Common myeloid progenitor, CD34-positive (primary cell): ENCODE measurements at regions not wholly inside any gene's neighbourhood (a gene's known extent, or its start where the extent isn't known, plus 50 kb on each side); places are given as distances from the start of the nearest gene placed in this dataset.
A peak's percentile ranks its signal among the peaks of the same experiment; 100 is the strongest.

Experiments
- CTCF ChIA-PET: fragments of 350-600 bp; sonication (Branson Sonifier 250); formaldehyde crosslinking; loops from one replicate; lab custom pipeline; 2021; ENCODE audit warnings: antibody characterized with exemption; lab: Charles Lee
- POLR2A ChIA-PET: fragments of 350-600 bp; sonication (Branson Sonifier 250); formaldehyde crosslinking; loops from one replicate; lab custom pipeline; 2021; ENCODE audit warnings: antibody characterized with exemption; lab: Charles Lee
- DNase-seq, 3 donors: peaks; one replicate each; pipeline versions ENCODE4 v3.0.0 to v3.0.0-alpha.2; 2013
- H3K27ac ChIP-seq, 2 experiments: 1 replicate in 1 of 2; 2 replicates in 1 of 2; pipeline ENCODE4 v1.7.0; 2013; ENCODE audit warnings: inconsistent platforms in 2 of 2, low read length in 2 of 2, mild to moderate bottlenecking in 2 of 2, low read depth in 1 of 2, moderate library complexity in 1 of 2; ENCODE audit not compliant: severe bottlenecking in 2 of 2, insufficient read depth in 1 of 2, poor library complexity in 1 of 2
- H3K27me3 ChIP-seq, 5 experiments: replicated peaks in 2 of 5; 1 replicate in 3 of 5; 2 replicates in 2 of 5; pipeline versions ENCODE4 v1.6.1 to v1.7.0; 2013; ENCODE audit warnings: low read length in 4 of 5, mild to moderate bottlenecking in 2 of 5, moderate library complexity in 2 of 5, inconsistent platforms in 1 of 5; ENCODE audit not compliant: insufficient read depth in 5 of 5, control insufficient read depth in 4 of 5
- H3K36me3 ChIP-seq, 4 experiments: 1 replicate in 2 of 4; 2 replicates in 2 of 4; pipeline versions ENCODE4 v1.6.1 to v1.7.0; 2013; ENCODE audit warnings: low read length in 3 of 4, control low read depth in 1 of 4, mild to moderate bottlenecking in 1 of 4; ENCODE audit not compliant: control insufficient read depth in 4 of 4, insufficient read depth in 4 of 4
- H3K4me1 ChIP-seq, 4 experiments: 1 replicate in 3 of 4; 2 replicates in 1 of 4; pipeline versions ENCODE4 v1.6.1 to v1.7.1; 2013; ENCODE audit warnings: low read length in 3 of 4, mild to moderate bottlenecking in 3 of 4, control low read depth in 1 of 4, inconsistent platforms in 1 of 4, moderate library complexity in 1 of 4; ENCODE audit not compliant: control insufficient read depth in 4 of 4, insufficient read depth in 4 of 4; ENCODE audit errors: control extremely low read depth in 1 of 4
- H3K4me3 ChIP-seq, 7 experiments: 1 replicate in 4 of 7; 2 replicates in 3 of 7; pipeline versions ENCODE4 v1.5.1 to v1.7.0; 2013; ENCODE audit warnings: mild to moderate bottlenecking in 7 of 7, low read length in 6 of 7, moderate library complexity in 6 of 7, inconsistent platforms in 2 of 7, low read depth in 2 of 7, control low read depth in 1 of 7; ENCODE audit not compliant: insufficient read depth in 4 of 7, control insufficient read depth in 1 of 7; ENCODE audit errors: extremely low read depth in 1 of 7
- H3K9me3 ChIP-seq, 5 experiments: 1 replicate in 4 of 5; 2 replicates in 1 of 5; pipeline versions ENCODE4 v1.6.1 to v1.7.1; 2013; ENCODE audit warnings: low read length in 4 of 5, mild to moderate bottlenecking in 2 of 5, inconsistent platforms in 1 of 5, low read depth in 1 of 5, moderate library complexity in 1 of 5; ENCODE audit not compliant: control insufficient read depth in 4 of 5, insufficient read depth in 2 of 5; ENCODE audit errors: control extremely low read depth in 1 of 5
- WGBS: methylation state at CpG from one replicate; pipeline ENCODE4 v1.1.5; 2013; ENCODE audit not compliant: insufficient coverage; 5-methylcytosine and 5-hydroxymethylcytosine counted together

DNA sequence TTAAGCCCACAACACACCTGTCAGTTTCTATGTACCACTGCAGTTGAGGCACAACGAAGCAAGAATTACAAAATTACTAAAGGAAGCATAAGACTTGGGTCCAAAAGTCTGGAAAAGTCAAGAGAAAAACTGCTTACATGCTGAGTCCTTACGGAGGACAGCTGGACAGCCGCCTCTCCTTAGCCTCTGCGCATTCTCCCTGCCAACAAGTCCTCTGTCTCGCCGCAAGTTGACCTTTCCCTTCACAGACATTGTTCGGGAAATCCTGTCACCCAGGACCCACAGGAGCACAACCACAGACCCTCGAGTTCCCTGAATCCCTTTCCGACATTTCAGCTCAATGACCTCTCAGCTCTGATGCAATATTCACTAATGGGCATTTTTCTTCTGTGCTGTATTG lies 525.4 kb upstream of the SALL3 start:
- 84% methylated on average over 9 of the region's 9 CpGs for WGBS
- no peaks in the 10 kb centered on the region for H3K27me3 ChIP-seq
- POLR2A ChIA-PET: no interaction called here
- no peaks in the 10 kb centered on the region for H3K36me3 ChIP-seq
- no peak overlapping the region for H3K27ac ChIP-seq
- peaks cover 0 to 5% (median 0%) of the 10 kb centered on the region in 4 experiments for H3K4me1 ChIP-seq
- no peak overlapping the region for H3K4me3 ChIP-seq
- no peak for DNase-seq
- peaks cover 0 to 1% (median 0%) of the 10 kb centered on the region in 5 experiments for H3K9me3 ChIP-seq
- CTCF ChIA-PET: no interaction called here

DNA sequence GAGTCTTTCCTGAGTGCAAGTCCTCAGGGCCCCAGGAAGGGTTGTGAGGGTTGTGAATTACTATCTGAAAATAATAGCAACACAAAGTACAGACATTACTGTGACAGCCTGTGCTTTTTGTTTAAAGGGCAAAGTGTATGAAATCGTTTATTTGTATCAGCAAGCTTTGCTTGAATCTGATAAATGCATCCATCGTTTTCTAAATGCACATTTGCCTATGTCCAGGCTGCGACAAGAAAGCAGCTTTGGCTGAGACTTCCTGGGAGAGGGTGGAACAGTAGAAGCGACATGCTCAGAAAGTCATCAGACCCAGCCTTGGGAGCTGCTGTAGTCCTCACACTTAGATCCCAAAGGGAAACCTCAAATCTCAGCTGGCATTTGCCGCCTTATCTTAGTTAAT lies 524.2 kb upstream of the SALL3 start:
- ChIA-PET POLR2A (no interaction called here), CTCF (no interaction called here)
- Histone ChIP-seq H3K36me3 (no peaks in the 10 kb centered on the region), H3K4me1 (peaks cover 0 to 5% (median 0%) of the 10 kb centered on the region in 4 experiments), H3K9me3 (no peaks in the 10 kb centered on the region), H3K4me3 (no peak overlapping the region), H3K27ac (no peak overlapping the region), H3K27me3 (no peaks in the 10 kb centered on the region)
- DNase-seq: no peak
- 100% methylated on average over 4 of the region's 5 CpGs for WGBS

DNA sequence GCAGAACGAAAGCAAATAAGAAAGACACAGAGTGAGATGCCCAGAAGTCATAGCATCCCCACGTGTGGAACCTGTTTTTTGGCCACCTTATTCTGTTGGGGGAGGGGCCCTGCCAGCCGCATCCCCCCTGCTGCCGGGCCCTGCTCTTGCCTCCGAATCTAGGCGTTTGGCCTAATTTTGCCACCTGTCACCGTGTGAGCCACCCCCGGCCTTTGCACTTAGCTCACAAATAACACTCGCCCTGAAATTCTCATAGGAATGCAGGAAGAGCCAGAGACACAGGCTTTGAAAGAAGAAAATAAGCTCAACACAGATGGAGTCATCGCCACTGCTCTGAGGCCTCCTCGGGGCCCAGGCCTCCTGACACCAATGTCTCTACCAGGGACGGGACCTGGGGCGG lies 522.6 kb upstream of the SALL3 start:
- WGBS: 94% methylated on average over 11 of the region's 13 CpGs
- CTCF ChIA-PET: no interaction called here
- POLR2A ChIA-PET: no interaction called here

DNA sequence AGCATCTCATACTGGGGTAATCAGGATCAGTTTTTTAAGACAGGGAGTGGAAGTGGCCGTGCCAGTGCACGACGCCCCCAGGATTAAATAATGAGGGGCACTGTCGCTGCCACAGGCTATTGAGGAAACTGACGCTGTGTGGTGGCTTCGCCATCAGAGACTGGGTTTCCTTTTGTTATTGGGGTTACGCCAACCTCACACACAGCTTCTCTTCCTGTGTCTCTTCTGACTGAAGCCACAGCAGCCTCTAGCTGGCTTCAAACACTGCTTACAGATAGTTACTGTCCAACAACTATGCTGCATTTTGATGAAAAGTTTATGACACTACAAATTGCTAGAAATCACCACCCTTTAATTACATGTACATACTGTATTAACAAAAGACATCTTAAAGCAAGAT lies 521.9 kb upstream of the SALL3 start:
- peaks cover 0 to 5% (median 0%) of the 10 kb centered on the region in 4 experiments for H3K4me1 ChIP-seq
- 20% methylated on average over 7 of the region's 7 CpGs for WGBS
- H3K27me3 ChIP-seq: no peaks in the 10 kb centered on the region

More for the DNA sequence above, 522.6 kb upstream of the SALL3 start:
- no peaks in the 10 kb centered on the region for H3K9me3 ChIP-seq
- no peak overlapping the region for H3K4me3 ChIP-seq
- DNase-seq: no peak
- H3K27me3 ChIP-seq: no peaks in the 10 kb centered on the region
- H3K27ac ChIP-seq: no peak overlapping the region
- peaks cover 0 to 5% (median 0%) of the 10 kb centered on the region in 4 experiments for H3K4me1 ChIP-seq
- H3K36me3 ChIP-seq: no peaks in the 10 kb centered on the region

DNA sequence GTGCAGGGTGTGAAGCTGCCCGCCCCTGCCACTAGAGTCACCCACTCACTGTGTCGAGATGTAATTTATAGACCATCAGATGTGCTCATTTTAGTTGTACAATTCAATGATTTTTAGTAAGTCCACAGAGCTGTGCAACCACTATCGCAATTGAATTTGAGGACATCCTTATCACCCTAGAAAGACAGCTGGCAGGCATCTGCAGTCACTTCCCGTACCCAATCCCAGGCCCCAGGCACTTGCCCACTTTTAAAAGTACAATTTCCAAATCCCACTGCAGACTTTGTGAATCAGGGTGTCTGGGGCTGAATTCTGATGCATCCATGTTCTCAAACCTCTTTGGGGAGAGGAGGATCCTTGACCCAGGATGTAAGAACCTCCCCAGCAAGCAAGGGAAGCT lies 521.3 kb upstream of the SALL3 start:
- POLR2A ChIA-PET: no interaction called here
- CTCF ChIA-PET: no interaction called here

More for the DNA sequence above, 521.9 kb upstream of the SALL3 start:
- ChIA-PET POLR2A (no interaction called here), CTCF (no interaction called here)
- Histone ChIP-seq H3K36me3 (no peaks in the 10 kb centered on the region), H3K9me3 (no peaks in the 10 kb centered on the region), H3K27ac (no peak overlapping the region), H3K4me3 (no peak overlapping the region)
- DNase-seq: peak in 2 of 3 donors; percentile 14 to 28

DNA sequence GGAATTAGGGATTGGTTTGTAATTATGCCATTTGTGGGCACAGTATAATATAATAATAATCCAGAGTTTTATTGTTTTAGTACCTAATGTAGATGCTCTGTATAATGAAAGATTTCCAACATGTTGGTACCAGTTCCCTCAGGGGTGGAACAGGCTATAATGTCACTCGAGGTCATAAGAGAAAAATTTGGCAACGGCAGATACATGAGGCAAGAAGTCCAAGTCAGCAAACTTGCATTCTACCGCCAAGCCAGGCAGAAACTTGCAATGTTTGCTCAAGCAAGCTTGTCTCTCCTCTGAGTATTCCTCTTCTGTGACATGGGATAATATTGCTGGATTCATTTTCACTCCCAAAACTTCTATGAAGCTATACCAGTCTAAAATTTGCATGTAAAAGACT lies 520.0 kb upstream of the SALL3 start:
- 91% methylated on average over 3 of the region's 3 CpGs for WGBS
- CTCF ChIA-PET: no interaction called here
- peaks cover 0 to 3% (median 0%) of the 10 kb centered on the region in 5 experiments for H3K9me3 ChIP-seq
- no peaks in the 10 kb centered on the region for H3K36me3 ChIP-seq
- no peaks in the 10 kb centered on the region for H3K27me3 ChIP-seq
- no peak for DNase-seq
- peaks cover 0 to 5% (median 0%) of the 10 kb centered on the region in 4 experiments for H3K4me1 ChIP-seq
- H3K4me3 ChIP-seq: no peak overlapping the region
- no peak overlapping the region for H3K27ac ChIP-seq
- POLR2A ChIA-PET: no interaction called here

More for the DNA sequence above, 521.3 kb upstream of the SALL3 start:
- peaks cover 0 to 5% (median 0%) of the 10 kb centered on the region in 4 experiments for H3K4me1 ChIP-seq
- H3K27ac ChIP-seq: no peak overlapping the region
- DNase-seq: no peak
- H3K9me3 ChIP-seq: no peaks in the 10 kb centered on the region
- H3K36me3 ChIP-seq: no peaks in the 10 kb centered on the region
- WGBS: 100% methylated on average over 2 of the region's 4 CpGs
- no peak overlapping the region for H3K4me3 ChIP-seq
- H3K27me3 ChIP-seq: no peaks in the 10 kb centered on the region

DNA sequence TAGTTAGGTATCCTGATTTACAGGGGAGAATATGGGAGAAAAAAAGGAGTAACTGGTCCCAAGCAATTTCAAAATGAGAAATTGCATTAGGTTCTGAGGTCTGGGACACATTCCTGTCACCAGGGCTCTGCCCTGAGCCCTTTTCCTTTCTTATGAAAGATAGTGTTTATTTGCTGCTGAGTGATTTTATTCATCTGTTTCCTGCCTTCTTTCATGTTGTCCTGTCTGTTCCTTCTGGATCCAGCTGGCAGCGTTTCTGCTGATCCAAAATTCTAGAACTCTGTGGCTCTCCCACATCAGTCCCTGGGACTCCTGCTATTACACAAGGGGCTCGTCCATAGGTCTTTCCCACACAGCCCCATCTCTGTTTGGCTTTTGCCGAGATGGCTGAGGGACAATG lies 519.1 kb upstream of the SALL3 start:
- POLR2A ChIA-PET: no interaction called here
- no peaks in the 10 kb centered on the region for H3K36me3 ChIP-seq
- no peak overlapping the region for H3K27ac ChIP-seq
- H3K4me1 ChIP-seq: peaks cover 0 to 5% (median 0%) of the 10 kb centered on the region in 4 experiments
- DNase-seq: no peak
- H3K4me3 ChIP-seq: no peak overlapping the region
- peaks cover 0 to 11% (median 0%) of the 10 kb centered on the region in 5 experiments for H3K9me3 ChIP-seq
- CTCF ChIA-PET: no interaction called here
- H3K27me3 ChIP-seq: no peaks in the 10 kb centered on the region
- 89% methylated on average over 3 of the region's 3 CpGs for WGBS
